KMS-11 (cell line): ENCODE measurements at regions not wholly inside any gene's neighbourhood (a gene's known extent, or its start where the extent isn't known, plus 50 kb on each side); places are given as distances from the start of the nearest gene placed in this dataset.
"Not testable (repeated sequence)": the region's sequence is repeated elsewhere in the genome, so short reads cannot be mapped to it uniquely, and the experiment has no call there.

ENCODE experiments used
- H2AFZ ChIP-seq: fragments of 200-600 bp; sonication (generic); 2 replicates; pipeline ENCODE4 v1.6.1; 2016; ENCODE audit warnings: antibody characterized with exemption, mixed run types, low read depth
- H3K27ac ChIP-seq: fragments of 200-600 bp; sonication (generic); 2 replicates; pipeline ENCODE4 v1.6.1; 2016; ENCODE audit warnings: mild to moderate bottlenecking, mixed run types
- H3K27me3 ChIP-seq: fragments of 200-600 bp; sonication (generic); 2 replicates; pipeline ENCODE4 v1.6.1; 2017; ENCODE audit warnings: mild to moderate bottlenecking, low read depth, mixed run types, moderate library complexity; ENCODE audit not compliant: insufficient read depth
- H3K36me3 ChIP-seq: fragments of 200-600 bp; sonication (generic); 2 replicates; pipeline ENCODE4 v1.6.1; 2017; ENCODE audit warnings: mild to moderate bottlenecking, mixed run types; ENCODE audit not compliant: insufficient read depth
- H3K4me1 ChIP-seq: fragments of 200-600 bp; sonication (generic); 2 replicates; pipeline ENCODE4 v1.6.1; 2016; ENCODE audit warnings: mild to moderate bottlenecking, low read depth, mixed run types; ENCODE audit not compliant: poor library complexity, severe bottlenecking
- H3K4me2 ChIP-seq: fragments of 200-600 bp; sonication (generic); 2 replicates; pipeline ENCODE4 v1.7.0; 2016; ENCODE audit warnings: mild to moderate bottlenecking, mixed run types
- H3K4me3 ChIP-seq: fragments of 200-600 bp; sonication (generic); IDR thresholded peaks from 2 replicates; pipeline ENCODE4 v1.6.1; 2017; ENCODE audit warnings: low read depth, low read length, mixed read lengths; ENCODE audit not compliant: insufficient read depth
- H3K79me2 ChIP-seq: fragments of 200-600 bp; sonication (generic); 2 replicates; pipeline ENCODE4 v1.6.1; 2016; ENCODE audit warnings: low read depth, mixed run types; ENCODE audit not compliant: insufficient read depth
- H3K9ac ChIP-seq: fragments of 200-600 bp; sonication (generic); 2 replicates; pipeline ENCODE4 v1.6.1; 2016; ENCODE audit warnings: mild to moderate bottlenecking, mixed run types
- H4K20me1 ChIP-seq: fragments of 200-600 bp; sonication (generic); 2 replicates; pipeline ENCODE4 v1.6.1; 2016; ENCODE audit warnings: mild to moderate bottlenecking, mixed run types; ENCODE audit not compliant: insufficient read depth
- CTCF ChIP-seq: fragments of 200-600 bp; sonication (generic); conservative IDR thresholded peaks from 2 replicates; pipeline ENCODE4 v1.6.1; 2017; ENCODE audit warnings: low read depth, mild to moderate bottlenecking, antibody characterized with exemption, low read length, moderate library complexity, mixed read lengths

DNA sequence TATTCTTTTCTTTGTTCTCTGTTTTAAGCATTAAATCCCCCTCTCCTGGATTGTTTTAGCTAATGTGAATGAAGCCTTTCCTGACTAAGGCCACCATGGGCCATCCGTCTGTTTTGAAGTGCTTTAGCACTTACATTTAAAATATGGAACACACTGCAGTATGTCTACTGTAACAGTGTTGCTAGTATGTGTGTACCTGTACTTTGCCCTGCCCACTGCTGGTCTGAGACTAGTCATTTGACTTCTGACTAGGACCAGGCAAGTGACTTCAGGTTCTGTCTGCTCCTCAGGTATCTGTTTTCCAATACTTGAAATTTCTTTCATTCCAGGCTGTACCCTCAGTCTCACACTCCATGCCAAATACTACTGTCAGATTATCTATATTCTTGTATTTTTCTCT, 120.1 kb upstream of the TSPAN8 start:
- Histone ChIP-seq H3K4me3 (no peak overlapping the region), H3K36me3 (no peaks in the 10 kb centered on the region), H3K27me3 (no peaks in the 10 kb centered on the region), H2AFZ (no peak overlapping the region), H3K9ac (no peak overlapping the region), H3K27ac (no peak overlapping the region), H4K20me1 (no peaks in the 10 kb centered on the region), H3K79me2 (no peaks in the 10 kb centered on the region), H3K4me1 (no peaks in the 10 kb centered on the region), H3K4me2 (no peak overlapping the region)
- TF ChIP-seq CTCF: no peak

DNA sequence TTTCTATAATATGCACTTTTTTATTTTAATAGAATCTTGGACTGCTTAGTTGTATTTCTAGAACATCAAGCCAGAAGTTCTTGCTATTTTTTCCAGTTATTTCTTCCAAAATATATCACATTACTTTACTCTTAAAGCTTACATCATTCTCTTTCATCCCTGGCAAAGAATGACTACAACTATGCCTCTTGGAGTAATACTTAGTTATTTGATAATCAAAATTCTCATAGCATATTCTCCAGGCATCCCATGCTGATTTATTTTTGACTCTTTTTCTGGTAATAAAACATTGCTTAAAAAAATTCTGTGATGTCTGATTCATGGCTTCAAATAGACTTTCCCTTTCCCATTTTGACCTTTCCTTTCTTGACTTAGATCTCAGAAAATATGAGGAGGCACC, 118.7 kb upstream of the TSPAN8 start:
- Histone ChIP-seq H3K79me2 (no peaks in the 10 kb centered on the region), H3K4me1 (no peaks in the 10 kb centered on the region), H3K4me2 (no peak overlapping the region), H3K36me3 (no peaks in the 10 kb centered on the region), H3K9ac (no peak overlapping the region), H3K27ac (no peak overlapping the region), H4K20me1 (no peaks in the 10 kb centered on the region), H3K27me3 (no peaks in the 10 kb centered on the region), H2AFZ (no peak overlapping the region), H3K4me3 (no peak overlapping the region)
- TF ChIP-seq CTCF: no peak

- H3K4me1 ChIP-seq, H3K27me3 ChIP-seq, H3K27ac ChIP-seq, H3K36me3 ChIP-seq, H3K79me2 ChIP-seq, H4K20me1 ChIP-seq, H2AFZ ChIP-seq, H3K9ac ChIP-seq, H3K4me2 ChIP-seq, H3K4me3 ChIP-seq: not testable (repeated sequence)
Observed at GRCh38 chr12:71270794-71271193, 113.0 kb upstream of the TSPAN8 start.

DNA sequence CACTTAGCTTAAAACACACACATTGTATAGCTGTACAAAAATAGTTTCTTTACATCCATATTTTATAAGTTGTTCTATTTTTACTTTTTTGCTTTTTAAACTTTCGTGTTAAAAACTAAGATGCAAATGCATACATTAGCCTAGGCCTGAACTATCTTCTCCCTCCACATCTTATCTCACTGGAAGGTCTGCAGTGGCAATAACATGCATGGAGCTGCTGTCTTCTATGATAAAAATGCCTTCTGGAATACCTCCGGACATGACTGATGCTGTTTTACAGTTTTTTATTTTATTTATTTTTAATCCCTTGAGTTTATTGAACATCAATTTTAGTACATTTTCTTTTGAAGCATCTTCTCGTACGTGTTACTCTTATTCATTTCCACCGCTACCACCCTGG, 112.3 kb upstream of the TSPAN8 start:
- Histone ChIP-seq H3K79me2 (no peaks in the 10 kb centered on the region), H3K4me1 (no peaks in the 10 kb centered on the region), H4K20me1 (no peaks in the 10 kb centered on the region), H3K9ac (no peak overlapping the region), H3K4me2 (no peak overlapping the region), H3K4me3 (no peak overlapping the region), H3K27ac (no peak overlapping the region), H3K27me3 (no peaks in the 10 kb centered on the region), H3K36me3 (no peaks in the 10 kb centered on the region), H2AFZ (no peak overlapping the region)
- TF ChIP-seq CTCF: no peak

GRCh38 chr12:71269281-71269598, 111.4 kb upstream of the TSPAN8 start:
- Histone ChIP-seq H3K4me2 (no peak overlapping the region), H3K4me3 (no peak overlapping the region), H2AFZ (no peak overlapping the region), H3K79me2 (no peaks in the 10 kb centered on the region), H3K36me3 (no peaks in the 10 kb centered on the region), H3K9ac (no peak overlapping the region), H3K4me1 (no peaks in the 10 kb centered on the region), H3K27ac (no peak overlapping the region), H3K27me3 (no peaks in the 10 kb centered on the region), H4K20me1 (no peaks in the 10 kb centered on the region)
- TF ChIP-seq CTCF: no peak
